K562 (cell line): ENCODE measurements at regions not wholly inside any gene's neighbourhood (a gene's known extent, or its start where the extent isn't known, plus 50 kb on each side); places are given as distances from the start of the nearest gene placed in this dataset.

Experiments used
- ATAC-seq: fragments of 200-7000 bp; cut with Tn5 transposase; 3 replicates; pipeline ENCODE4 v1.9.1; 2020; ENCODE audit warnings: moderate library complexity
- BruUV-seq: library from RNA; stranded (reverse); fragments of 400-500 nt; replicated peaks from 2 replicates; lab custom pipeline; 2021; lab: Mats Ljungman, UMichigan
- CTCF ChIA-PET: fragments of 300-600 bp; formaldehyde crosslinking; extraction: SDS; loops from one replicate; lab custom pipeline; 2021; ENCODE audit warnings: low intra/inter-chr PET ratio; lab: Yijun Ruan, JAX
- POLR2A ChIA-PET: fragments of 300-600, 350-650 bp; sonication (Branson Sonifier 250); formaldehyde crosslinking; extraction: SDS; loops from one replicate; lab custom pipeline; 2021; ENCODE audit warnings: antibody characterized with exemption, inconsistent platforms; lab: Yijun Ruan, JAX
- DNase-seq, 4 experiments: peaks; one replicate each; pipeline versions ENCODE4 v3.0.0 to v3.0.0-alpha.2; 2011 to 2018; ENCODE audit warnings: low spot score in 3 of 4, mixed read lengths in 3 of 4; ENCODE audit errors: extremely low read depth in 1 of 4
- FAIRE-seq: peaks from 2 replicates; lab custom pipeline; 2011; peaks lifted over from hg19 to GRCh38; lab: Jason Lieb, UNC
- H2AFZ ChIP-seq: 2 replicates; pipeline ENCODE4 v1.6.0; 2011; ENCODE audit warnings: low read depth, low read length, control low read depth, inconsistent platforms
- H3K27ac ChIP-seq: fragments of 200-600 bp; 3 replicates; pipeline ENCODE4 v1.8.0; 2011; ENCODE audit warnings: low read depth, mild to moderate bottlenecking, control low read depth, inconsistent platforms, low read length, moderate library complexity, mixed read lengths; ENCODE audit errors: extremely low read depth
- H3K27me3 ChIP-seq, 2 experiments: fragments of 300-600 bp in 1 of 2; 2 replicates in 1 of 2; 3 replicates in 1 of 2; pipeline versions ENCODE4 v1.6.0 to v1.8.0; 2011; ENCODE audit warnings: inconsistent platforms in 2 of 2, low read length in 2 of 2, mild to moderate bottlenecking in 1 of 2, mixed read lengths in 1 of 2, moderate library complexity in 1 of 2; ENCODE audit not compliant: control insufficient read depth in 2 of 2, insufficient read depth in 2 of 2
- H3K36me3 ChIP-seq: fragments of 300-600 bp; 3 replicates; pipeline ENCODE4 v1.8.0; 2011; ENCODE audit warnings: mild to moderate bottlenecking, low read length, inconsistent platforms; ENCODE audit not compliant: control insufficient read depth, insufficient read depth
- H3K4me1 ChIP-seq, 2 experiments: fragments of 200-600 bp in 1 of 2; replicated peaks in 1 of 2; 2 replicates in 1 of 2; 3 replicates in 1 of 2; pipeline versions ENCODE4 v1.5.1 to v1.8.0; 2011; ENCODE audit warnings: inconsistent platforms in 2 of 2, low read length in 2 of 2, mild to moderate bottlenecking in 1 of 2, mixed read lengths in 1 of 2, moderate library complexity in 1 of 2; ENCODE audit not compliant: control insufficient read depth in 2 of 2, insufficient read depth in 2 of 2
- H3K4me2 ChIP-seq: 2 replicates; pipeline ENCODE4 v1.6.1; 2011; ENCODE audit warnings: low read length, control low read depth, inconsistent platforms, mixed read lengths; ENCODE audit not compliant: insufficient read depth
- H3K4me3 ChIP-seq: fragments of 200-600 bp; sonication (generic), shearing (Covaris generic); 2 replicates; pipeline ENCODE4 v1.5.1; 2016; ENCODE audit warnings: control low read depth, inconsistent platforms
- H3K79me2 ChIP-seq: fragments of 200-600 bp; 3 replicates; pipeline ENCODE4 v1.8.0; 2011; ENCODE audit warnings: low read length, inconsistent platforms; ENCODE audit not compliant: control insufficient read depth, insufficient read depth
- H3K9ac ChIP-seq, 2 experiments: 2 replicates each; pipeline versions ENCODE4 v1.6.0 to v1.6.1; 2011; ENCODE audit warnings: low read depth in 2 of 2, low read length in 2 of 2, control low read depth in 1 of 2, inconsistent platforms in 1 of 2, mild to moderate bottlenecking in 1 of 2, mixed read lengths in 1 of 2; ENCODE audit not compliant: insufficient read depth in 1 of 2
- H3K9me1 ChIP-seq: one replicate; pipeline ENCODE4 v1.6.0; 2011; ENCODE audit warnings: inconsistent platforms, mild to moderate bottlenecking, low read length, moderate library complexity; ENCODE audit not compliant: control insufficient read depth, insufficient read depth
- H3K9me3 ChIP-seq: replicated peaks from 2 replicates; pipeline ENCODE4 v1.5.1; 2011; ENCODE audit warnings: low read depth, low read length, inconsistent platforms; ENCODE audit not compliant: control insufficient read depth, insufficient read depth
- H4K20me1 ChIP-seq: replicated peaks from 2 replicates; pipeline ENCODE4 v1.6.1; 2011; ENCODE audit warnings: low read length, inconsistent platforms, mixed read lengths; ENCODE audit not compliant: control insufficient read depth, insufficient read depth
- GABPB2 ChIP-seq: fragments of 250-450 bp; sonication (Bioruptor Pico); conservative IDR thresholded peaks from 2 replicates; pipeline ENCODE4 v1.5.1; 2021; ENCODE audit warnings: mild to moderate bottlenecking
- HNRNPH1 ChIP-seq: fragments of 200-400 bp; formaldehyde crosslinking; optimal IDR thresholded peaks from 2 replicates; pipeline ENCODE3; 2017; ENCODE audit warnings: low read depth, mild to moderate bottlenecking, low read length, moderate library complexity
- ILK ChIP-seq: fragments of 450-650 bp; IDR thresholded peaks from 2 replicates; pipeline ENCODE4 v1.6.1; 2016; ENCODE audit warnings: missing genetic modification characterization, low read depth, mild to moderate bottlenecking, missing compliant biosample characterization, moderate library complexity, borderline replicate concordance
- PCBP1 ChIP-seq: fragments of 200-400 bp; formaldehyde crosslinking; IDR thresholded peaks from 2 replicates; pipeline ENCODE4 v1.6.1; 2018; ENCODE audit warnings: mild to moderate bottlenecking, low read depth, low read length; ENCODE audit not compliant: poor library complexity, severe bottlenecking
- XRCC4 ChIP-seq: IDR thresholded peaks from one replicate; pipeline ENCODE4 v1.6.1; 2011; ENCODE audit not compliant: insufficient read depth, insufficient read length; ENCODE audit errors: extremely low read depth
- ZNF512 ChIP-seq: IDR thresholded peaks from 2 replicates; pipeline ENCODE4 v1.6.1; 2016; ENCODE audit warnings: missing genetic modification characterization, missing compliant biosample characterization
- ZNF740 ChIP-seq, 3 experiments: fragments of 200-800 bp in 1 of 3; sonication (Bioruptor generic) in 1 of 3; sonication (generic) in 1 of 3; formaldehyde crosslinking in 1 of 3; IDR thresholded peaks; 2 replicates each; pipeline versions ENCODE4 v1.6.1 to v1.8.0; 2016 to 2022; ENCODE audit warnings: mild to moderate bottlenecking in 2 of 3, missing compliant biosample characterization in 2 of 3, missing genetic modification characterization in 2 of 3, missing genetic modification reagents in 1 of 3
- WGBS: fragments of 100-300 bp; shearing (Covaris generic); methylation state at CpG from one replicate; pipeline ENCODE4 v1.1.6; 2016; ENCODE audit warnings: low coverage, mixed read lengths; ENCODE audit not compliant: insufficient coverage; ENCODE audit errors: missing lambda C conversion rate; 5-methylcytosine and 5-hydroxymethylcytosine counted together
- in situ Hi-C: fragments of 300-500 bp; cut with MboI; formaldehyde crosslinking; loops from 4 replicates; pipeline ENCODE4 v1.15.0; 2018; ENCODE audit warnings: inconsistent platforms, mixed read lengths
- intact Hi-C: fragments of 100-400 bp; cut with micrococcal nuclease; formaldehyde crosslinking; loops from 2 replicates; pipeline ENCODE4 v1.14.2; 2022

- TF ChIP-seq XRCC4: no peak
- no peak for TF ChIP-seq ILK (tag)
- TF ChIP-seq GABPB2 (CRISPR knock-in tag): no peak
- TF ChIP-seq ZNF740 (CRISPR knock-in tag; IDR thresholded peaks at IDR 0.05): no peak
- no peak for TF ChIP-seq ZNF740 (tag; IDR thresholded peaks at IDR 0.05)
- no peak for TF ChIP-seq HNRNPH1
Observed at GRCh38 chr4:14856062-14856933, 146.0 kb upstream of the CPEB2 start (continued).

- peaks cover 0 to 28% of the 10 kb centered on the region in 2 experiments; a peak in 3 of 5 replicates for H3K4me1 ChIP-seq
- no peaks in the 10 kb centered on the region for H4K20me1 ChIP-seq
- H3K4me2 ChIP-seq: peak overlapping the region; percentile 25; the same call in 1 of the 2 replicates
- BruUV-seq: no TSS peak
- WGBS: 54% methylated on average over 5 of the region's 5 CpGs
- H3K27me3 ChIP-seq: no peaks in the 10 kb centered on the region; a peak in 1 of 5 replicates
- POLR2A ChIA-PET: no interaction called here
- peak overlapping the region in 1 of 2 experiments; percentile 46; a peak in 2 of 4 replicates for H3K9ac ChIP-seq
- ATAC-seq (no peak), FAIRE-seq (no peak), DNase-seq (no peak)
- intact Hi-C loops (loop anchor here (5.0 kb wide), 1 partner anchor 145 kb away; the partner anchor contains the start of gene CPEB2), in situ Hi-C loops (no loop called here)
- no peaks in the 10 kb centered on the region for H3K36me3 ChIP-seq
- no peaks in the 10 kb centered on the region for H3K79me2 ChIP-seq
- TF ChIP-seq PCBP1: no peak
- 0 out of 2 replicates have a peak, but pooled peaks have one; percentile 18 for TF ChIP-seq ZNF512 (tag)
- H2AFZ ChIP-seq: peak overlapping the region; percentile 81
- no peaks in the 10 kb centered on the region for H3K9me3 ChIP-seq
- H3K9me1 ChIP-seq: no peaks in the 10 kb centered on the region
- H3K27ac ChIP-seq: peak overlapping the region; percentile 88
- CTCF ChIA-PET: no interaction called here
- H3K4me3 ChIP-seq: no peak overlapping the region
Observed at GRCh38 chr4:14856934-14857235, 145.4 kb upstream of the CPEB2 start.
